GM23338 (cell line): ENCODE measurements at regions not wholly inside any gene's neighbourhood (a gene's known extent, or its start where the extent isn't known, plus 50 kb on each side); places are given as distances from the start of the nearest gene placed in this dataset.

Experiments used
- ATAC-seq: fragments of 200-7000 bp; cut with Tn5 transposase; 3 replicates; pipeline ENCODE4 v1.9.1; 2020
- DNase-seq: peaks from one replicate; pipeline ENCODE4 v3.0.0-alpha.2; 2015; ENCODE audit warnings: low spot score
- H2AFZ ChIP-seq: fragments of 200-600 bp; sonication (generic); 2 replicates; pipeline ENCODE4 v1.8.0; 2016; ENCODE audit warnings: antibody characterized with exemption, mild to moderate bottlenecking, moderate library complexity
- H3F3A ChIP-seq: fragments of 200-600 bp; sonication (generic); replicated peaks from 2 replicates; pipeline ENCODE4 v1.8.0; 2017; ENCODE audit warnings: antibody characterized with exemption, mixed run types, low read depth
- H3K27ac ChIP-seq: fragments of 200-600 bp; sonication (generic); 2 replicates; pipeline ENCODE4 v1.6.1; 2016; ENCODE audit warnings: low read depth
- H3K27me3 ChIP-seq: fragments of 200-600 bp; sonication (generic); 2 replicates; pipeline ENCODE4 v1.8.0; 2016; ENCODE audit warnings: mild to moderate bottlenecking, mixed run types, moderate library complexity; ENCODE audit not compliant: insufficient read depth
- H3K36me3 ChIP-seq: fragments of 200-600 bp; sonication (generic); 2 replicates; pipeline ENCODE4 v1.8.0; 2016; ENCODE audit warnings: mild to moderate bottlenecking; ENCODE audit not compliant: insufficient read depth
- H3K4me1 ChIP-seq: fragments of 200-600 bp; sonication (generic); 2 replicates; pipeline ENCODE4 v1.8.0; 2016; ENCODE audit warnings: mild to moderate bottlenecking, moderate library complexity; ENCODE audit not compliant: insufficient read depth
- H3K4me2 ChIP-seq: fragments of 200-600 bp; sonication (generic); 2 replicates; pipeline ENCODE4 v1.7.1; 2017; ENCODE audit warnings: mixed run types
- H3K4me3 ChIP-seq: fragments of 200-600 bp; sonication (generic); 2 replicates; pipeline ENCODE4 v1.6.1; 2016; ENCODE audit warnings: mixed run types
- H3K79me2 ChIP-seq: fragments of 200-600 bp; sonication (generic); replicated peaks from 2 replicates; pipeline ENCODE4 v1.8.0; 2017; ENCODE audit warnings: mild to moderate bottlenecking; ENCODE audit not compliant: insufficient read depth
- H3K9me2 ChIP-seq: fragments of 200-600 bp; sonication (generic); 2 replicates; pipeline ENCODE4 v1.8.0; 2017; ENCODE audit not compliant: insufficient read depth
- H4K20me1 ChIP-seq: fragments of 200-600 bp; sonication (generic); replicated peaks from 2 replicates; pipeline ENCODE4 v1.8.0; 2017; ENCODE audit warnings: mild to moderate bottlenecking; ENCODE audit not compliant: insufficient read depth
- H3K27ac Mint-ChIP-seq: 2 replicates; pipeline ENCODE4 v1.8.0; 2020; ENCODE audit warnings: inconsistent platforms, mild to moderate bottlenecking, moderate library complexity, mixed read lengths
- H3K27me3 Mint-ChIP-seq: 3 replicates; pipeline ENCODE4 v1.8.0; 2022; ENCODE audit warnings: low read depth, mild to moderate bottlenecking, moderate library complexity, mixed read lengths, inconsistent platforms; ENCODE audit not compliant: insufficient read depth, poor library complexity
- H3K36me3 Mint-ChIP-seq: 3 replicates; pipeline ENCODE4 v1.8.0; 2021; ENCODE audit warnings: low read depth, mild to moderate bottlenecking, inconsistent platforms, moderate library complexity, mixed read lengths
- H3K4me1 Mint-ChIP-seq: 3 replicates; pipeline ENCODE4 v1.8.0; 2020; ENCODE audit warnings: mild to moderate bottlenecking, inconsistent platforms, mixed read lengths
- H3K4me3 Mint-ChIP-seq: 3 replicates; pipeline ENCODE4 v1.8.0; 2021; ENCODE audit warnings: moderate library complexity, mild to moderate bottlenecking, inconsistent platforms, mixed read lengths
- H3K9me3 Mint-ChIP-seq: 3 replicates; pipeline ENCODE4 v1.8.0; 2020; ENCODE audit warnings: moderate library complexity, mild to moderate bottlenecking, inconsistent platforms, mixed read lengths
- CTCF ChIP-seq, 2 experiments: fragments of 200-600 bp in 1 of 2; sonication (generic) in 1 of 2; conservative IDR thresholded peaks; 2 replicates each; pipeline versions ENCODE4 v1.5.1 to v1.6.1; 2016 to 2017; ENCODE audit warnings: antibody characterized with exemption in 2 of 2, low read depth in 2 of 2, mild to moderate bottlenecking in 2 of 2, moderate library complexity in 1 of 2
- ETS1 ChIP-seq: IDR thresholded peaks from 2 replicates; pipeline ENCODE4 v1.6.1; 2016; ENCODE audit warnings: antibody characterized with exemption
- EZH2phosphoT487 ChIP-seq: fragments of 200-600 bp; sonication (generic); IDR thresholded peaks from one replicate; pipeline ENCODE4 v1.8.1; 2018; ENCODE audit warnings: antibody characterized with exemption; ENCODE audit not compliant: unreplicated experiment
- POLR2AphosphoS5 ChIP-seq: IDR thresholded peaks from 2 replicates; pipeline ENCODE4 v1.6.1; 2016; ENCODE audit warnings: antibody characterized with exemption, low read depth
- STAT1 ChIP-seq: IDR thresholded peaks from one replicate; pipeline ENCODE4 v1.6.1; 2016; ENCODE audit warnings: antibody characterized with exemption; ENCODE audit not compliant: unreplicated experiment
- ZNF114 ChIP-seq: fragments of 250-450 bp; sonication (Bioruptor Pico); IDR thresholded peaks from 2 replicates; pipeline ENCODE4 v1.5.0; 2020; ENCODE audit warnings: mild to moderate bottlenecking, moderate library complexity
- ZNF462 ChIP-seq: fragments of 250-450 bp; sonication (Bioruptor Pico); IDR thresholded peaks from 2 replicates; pipeline ENCODE4 v1.5.0; 2020; ENCODE audit warnings: mild to moderate bottlenecking, moderate library complexity

- H3K27ac ChIP-seq = no peak overlapping the region
- H4K20me1 ChIP-seq = no peaks in the 10 kb centered on the region
- no peaks in the 10 kb centered on the region for H3K9me2 ChIP-seq
- ATAC-seq (no peak), DNase-seq (no peak)
- no peaks in the 10 kb centered on the region for H3K27me3 ChIP-seq
- H2AFZ ChIP-seq = no peak overlapping the region
- Mint-ChIP-seq H3K4me1 (peaks cover 2% of the 10 kb centered on the region), H3K27ac (no peak overlapping the region), H3K4me3 (no peak overlapping the region), H3K27me3 (no peaks in the 10 kb centered on the region), H3K9me3 (0 out of 3 replicates have a peak, but pooled peaks cover 2% of the 10 kb centered on the region), H3K36me3 (no peaks in the 10 kb centered on the region)
- H3K4me1 ChIP-seq = no peaks in the 10 kb centered on the region
- H3F3A ChIP-seq = no peaks in the 10 kb centered on the region
- no peaks in the 10 kb centered on the region for H3K79me2 ChIP-seq
- no peak overlapping the region for H3K4me2 ChIP-seq
- H3K36me3 ChIP-seq = no peaks in the 10 kb centered on the region; the same call in 1 of the 2 replicates
- no peak overlapping the region for H3K4me3 ChIP-seq
- TF ChIP-seq STAT1 = no peak
- no peak for TF ChIP-seq POLR2AphosphoS5
- TF ChIP-seq CTCF (conservative IDR thresholded peaks at IDR 0.05; ENCODE audit: low read depth in 2 of 2) = no peak
- TF ChIP-seq EZH2phosphoT487 = no peak
- no peak for TF ChIP-seq ZNF114 (CRISPR knock-in tag)
- no peak for TF ChIP-seq ZNF462
- TF ChIP-seq ETS1 = no peak
Measured at GRCh38 chr5:10920400-10920799, 159.4 kb upstream of the DAP start.
